ENCODE measurements at regions not wholly inside any gene's neighbourhood (a gene's known extent, or its start where the extent isn't known, plus 50 kb on each side); places are given as distances from the start of the nearest gene placed in this dataset.

DNA sequence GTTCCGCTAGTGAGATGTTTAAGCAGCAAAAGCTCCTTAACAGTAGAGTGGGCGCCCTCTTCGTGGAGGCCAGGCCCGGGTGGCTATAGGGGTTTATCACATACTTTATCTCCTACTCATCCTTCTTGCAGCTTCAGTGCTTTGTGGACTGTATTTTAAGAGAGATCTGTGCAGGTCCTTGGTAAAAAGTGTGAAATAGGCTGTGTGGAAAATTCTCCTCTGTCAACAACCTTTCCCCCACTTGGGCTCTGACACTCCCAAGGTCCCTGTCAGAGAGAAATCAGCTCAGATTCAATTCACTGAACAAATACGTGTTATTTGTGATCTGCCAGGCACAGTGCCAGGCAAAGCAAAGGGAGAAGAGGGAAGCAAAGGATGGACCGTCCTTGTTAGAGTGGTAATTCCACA, 214.3 kb upstream of the PPARGC1A start:
- Mint-ChIP-seq H3K27me3 (ENCODE audit: low read depth in 3 of 3) (peaks cover 0 to 2% (median 0%) of the 10 kb centered on the region in 3 donors), H3K4me3 (no peak overlapping the region), H3K9me3 (peaks cover 0 to 10% (median 5%) of the 10 kb centered on the region in 7 donors), H3K27ac (no peak overlapping the region), H3K36me3 (no peaks in the 10 kb centered on the region), H3K4me1 (no peaks in the 10 kb centered on the region)
- H3K27me3 ChIP-seq (ENCODE audit: control insufficient read depth in 2 of 2, insufficient read depth in 2 of 2, low read length in 2 of 2): no peaks in the 10 kb centered on the region
- no peak overlapping the region for H3K9ac ChIP-seq (ENCODE audit: insufficient read depth, low read length, poor library complexity, severe bottlenecking)
- no peaks in the 10 kb centered on the region for H3K79me2 ChIP-seq (ENCODE audit: insufficient read depth, low read length)
- no peaks in the 10 kb centered on the region for H3K36me3 ChIP-seq (replicated peaks in 1 of 2; ENCODE audit: control insufficient read depth in 1 of 2, insufficient read depth in 2 of 2, low read length in 2 of 2)
- H3K4me1 ChIP-seq (ENCODE audit: control insufficient read depth in 1 of 2, insufficient read depth in 2 of 2, low read length in 2 of 2): no peaks in the 10 kb centered on the region
- no peak overlapping the region for H3K4me2 ChIP-seq (replicated peaks; ENCODE audit: extremely low read depth, low read length, poor library complexity, severe bottlenecking)
- WGBS (ENCODE audit: insufficient coverage): 91% methylated on average over 2 of the region's 6 CpGs
- DNase-seq: no peak
- no peaks in the 10 kb centered on the region for H4K20me1 ChIP-seq (ENCODE audit: insufficient read depth, low read length)
- TF ChIP-seq, protein P1, sequence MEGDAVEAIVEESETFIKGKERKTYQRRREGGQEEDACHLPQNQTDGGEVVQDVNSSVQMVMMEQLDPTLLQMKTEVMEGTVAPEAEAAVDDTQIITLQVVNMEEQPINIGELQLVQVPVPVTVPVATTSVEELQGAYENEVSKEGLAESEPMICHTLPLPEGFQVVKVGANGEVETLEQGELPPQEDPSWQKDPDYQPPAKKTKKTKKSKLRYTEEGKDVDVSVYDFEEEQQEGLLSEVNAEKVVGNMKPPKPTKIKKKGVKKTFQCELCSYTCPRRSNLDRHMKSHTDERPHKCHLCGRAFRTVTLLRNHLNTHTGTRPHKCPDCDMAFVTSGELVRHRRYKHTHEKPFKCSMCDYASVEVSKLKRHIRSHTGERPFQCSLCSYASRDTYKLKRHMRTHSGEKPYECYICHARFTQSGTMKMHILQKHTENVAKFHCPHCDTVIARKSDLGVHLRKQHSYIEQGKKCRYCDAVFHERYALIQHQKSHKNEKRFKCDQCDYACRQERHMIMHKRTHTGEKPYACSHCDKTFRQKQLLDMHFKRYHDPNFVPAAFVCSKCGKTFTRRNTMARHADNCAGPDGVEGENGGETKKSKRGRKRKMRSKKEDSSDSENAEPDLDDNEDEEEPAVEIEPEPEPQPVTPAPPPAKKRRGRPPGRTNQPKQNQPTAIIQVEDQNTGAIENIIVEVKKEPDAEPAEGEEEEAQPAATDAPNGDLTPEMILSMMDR (IDR thresholded peaks at IDR 0.05): no peak
- intact Hi-C loops (cut with micrococcal nuclease): no loop called here
- no peaks in the 10 kb centered on the region for H3K9me3 ChIP-seq (replicated peaks in 1 of 2; ENCODE audit: control insufficient read depth in 1 of 2, insufficient read depth in 1 of 2, low read length in 2 of 2)
- H3K4me3 ChIP-seq (replicated peaks in 1 of 3; ENCODE audit: low read depth in 2 of 3, low read length in 3 of 3): no peak overlapping the region
- no peak overlapping the region for H2AFZ ChIP-seq (ENCODE audit: insufficient read depth, low read depth, low read length, poor library complexity, severe bottlenecking)
- H3K27ac ChIP-seq (ENCODE audit: low read depth in 1 of 2, low read length in 2 of 2): no peak overlapping the region

DNA sequence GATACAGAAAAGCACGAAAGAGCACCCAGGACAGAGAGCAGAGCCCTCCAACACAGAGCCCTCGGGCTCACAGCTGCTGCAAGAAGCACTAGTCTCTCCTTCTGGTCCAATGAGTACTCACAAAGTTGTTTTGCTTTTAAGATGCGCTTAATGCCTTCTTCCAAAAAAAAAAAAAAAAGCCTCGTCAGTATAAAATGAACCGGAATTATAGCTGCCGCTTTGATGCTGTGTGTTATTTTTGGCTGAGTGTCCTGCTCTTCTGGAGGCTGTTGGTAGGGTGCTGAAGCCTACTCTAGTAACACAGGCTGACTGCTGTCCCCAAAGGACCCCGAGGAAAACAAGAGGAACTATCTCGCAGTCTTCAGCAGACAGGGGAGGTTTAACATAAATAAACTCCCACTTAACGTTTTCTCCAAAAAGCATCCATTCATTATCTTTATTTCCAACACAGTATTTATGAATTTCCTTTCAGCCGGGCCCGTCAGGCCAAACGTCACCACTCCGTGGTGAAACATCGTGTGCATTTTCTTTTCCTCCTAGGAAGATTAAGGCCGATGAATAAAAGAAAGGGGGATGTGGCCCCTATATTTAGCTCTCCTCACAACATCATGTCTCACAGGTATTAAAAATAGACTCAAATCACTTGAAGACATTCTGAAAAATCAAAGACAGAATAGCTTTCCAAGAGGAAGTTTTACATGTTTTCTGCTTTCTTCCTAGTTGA, 213.7 kb upstream of the PPARGC1A start:
- Histone ChIP-seq H4K20me1 (ENCODE audit: insufficient read depth, low read length) (no peaks in the 10 kb centered on the region), H2AFZ (ENCODE audit: insufficient read depth, low read depth, low read length, poor library complexity, severe bottlenecking) (no peak overlapping the region), H3K4me2 (replicated peaks; ENCODE audit: extremely low read depth, low read length, poor library complexity, severe bottlenecking) (no peak overlapping the region), H3K4me1 (ENCODE audit: control insufficient read depth in 1 of 2, insufficient read depth in 2 of 2, low read length in 2 of 2) (no peaks in the 10 kb centered on the region), H3K79me2 (ENCODE audit: insufficient read depth, low read length) (no peaks in the 10 kb centered on the region), H3K9ac (ENCODE audit: insufficient read depth, low read length, poor library complexity, severe bottlenecking) (no peak overlapping the region), H3K27me3 (ENCODE audit: control insufficient read depth in 2 of 2, insufficient read depth in 2 of 2, low read length in 2 of 2) (no peaks in the 10 kb centered on the region), H3K27ac (ENCODE audit: low read depth in 1 of 2, low read length in 2 of 2) (no peak overlapping the region), H3K36me3 (replicated peaks in 1 of 2; ENCODE audit: control insufficient read depth in 1 of 2, insufficient read depth in 2 of 2, low read length in 2 of 2) (no peaks in the 10 kb centered on the region), H3K9me3 (replicated peaks in 1 of 2; ENCODE audit: control insufficient read depth in 1 of 2, insufficient read depth in 1 of 2, low read length in 2 of 2) (no peaks in the 10 kb centered on the region), H3K4me3 (replicated peaks in 1 of 3; ENCODE audit: low read depth in 2 of 3, low read length in 3 of 3) (no peak overlapping the region)
- Mint-ChIP-seq H3K27me3 (ENCODE audit: low read depth in 3 of 3) (peaks cover 0 to 2% (median 0%) of the 10 kb centered on the region in 3 donors), H3K36me3 (no peaks in the 10 kb centered on the region), H3K9me3 (peaks cover 0 to 10% (median 5%) of the 10 kb centered on the region in 7 donors), H3K27ac (no peak overlapping the region), H3K4me1 (no peaks in the 10 kb centered on the region), H3K4me3 (no peak overlapping the region)
- TF ChIP-seq, protein P1 (IDR thresholded peaks at IDR 0.05): no peak
- DNase-seq: no peak
- intact Hi-C loops (cut with micrococcal nuclease): no loop called here
- WGBS (ENCODE audit: insufficient coverage): 47% methylated on average over 3 of the region's 15 CpGs

All from CD14-positive monocyte (primary cell).